ENCODE measurements at regions not wholly inside any gene's neighbourhood (a gene's known extent, or its start where the extent isn't known, plus 50 kb on each side); places are given as distances from the start of the nearest gene placed in this dataset.

GRCh38 chr11:70641369-70641768, 243.0 kb downstream of the CTTN start:
- no peak for TF ChIP-seq POLR2A (IDR thresholded peaks at IDR 0.05)
- TF ChIP-seq CTCF (IDR thresholded peaks at IDR 0.05), result no peak
